Omental fat pad (tissue), 3 donors: ENCODE measurements at regions not wholly inside any gene's neighbourhood (a gene's known extent, or its start where the extent isn't known, plus 50 kb on each side); places are given as distances from the start of the nearest gene placed in this dataset.

Experiments used
- ATAC-seq: fragments of 150-250 bp; one replicate; pipeline ENCODE4 v1.9.1; 2016; ENCODE audit warnings: mild to moderate bottlenecking, moderate library complexity; ENCODE audit not compliant: low FRiP score
- DNase-seq: peaks from one replicate; pipeline ENCODE4 v3.0.0-alpha.2; 2019; ENCODE audit warnings: low spot score
- CTCF ChIP-seq, 3 donors: fragments of 450-650 bp; IDR thresholded peaks; one replicate each; pipeline ENCODE4 v1.5.1; 2016 to 2017; ENCODE audit warnings: antibody characterized with exemption in 3 of 3, mild to moderate bottlenecking in 3 of 3, moderate library complexity in 2 of 3

- TF ChIP-seq CTCF (IDR thresholded peaks at IDR 0.05) = no peak
- ATAC-seq (no peak), DNase-seq (no peak)
Measured at GRCh38 chr2:198401644-198402043, 597.3 kb downstream of the PLCL1 start.

DNA sequence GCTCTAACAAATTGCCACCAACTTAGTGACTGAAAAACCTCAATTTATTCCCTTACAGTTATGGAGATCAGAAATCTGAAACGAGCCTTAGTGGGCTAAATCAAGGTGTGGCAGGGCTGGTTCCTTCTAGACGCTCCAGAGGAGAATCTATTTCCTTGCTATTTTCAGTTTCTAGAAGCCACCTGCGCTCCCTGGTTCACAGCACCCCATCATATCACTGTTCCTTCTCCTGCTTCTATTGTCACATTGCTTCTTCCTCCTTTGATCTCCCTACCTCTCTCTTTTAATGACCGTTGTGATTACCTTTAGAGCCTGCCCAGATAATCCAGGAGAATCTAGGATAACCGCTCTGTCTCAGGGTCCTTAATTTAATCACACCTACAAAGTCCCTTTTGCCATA, 596.6 kb downstream of the PLCL1 start:
- ATAC-seq = no peak
- TF ChIP-seq CTCF (IDR thresholded peaks at IDR 0.05) = no peak
- no peak for DNase-seq

DNA sequence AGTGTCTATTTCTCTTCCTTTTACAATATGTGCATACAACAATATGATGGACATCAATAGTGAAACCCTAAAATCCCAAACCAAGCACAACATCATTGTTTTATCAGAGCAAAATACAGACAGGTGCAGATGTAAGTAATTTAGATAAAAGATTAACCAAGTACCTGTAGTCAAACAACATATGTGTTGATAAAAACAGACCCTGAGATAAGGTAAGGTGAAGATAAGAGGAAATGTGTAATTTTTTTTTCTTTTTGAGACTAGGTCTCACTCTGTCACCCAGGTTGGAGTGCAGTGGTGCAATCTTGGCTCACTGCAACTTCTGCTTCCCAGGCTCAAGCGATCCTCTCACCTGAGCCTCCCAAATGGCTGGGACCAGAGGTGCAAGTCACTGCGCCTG, 589.8 kb downstream of the PLCL1 start:
- no peak for ATAC-seq
- TF ChIP-seq CTCF (IDR thresholded peaks at IDR 0.05) = no peak
- no peak for DNase-seq

DNA sequence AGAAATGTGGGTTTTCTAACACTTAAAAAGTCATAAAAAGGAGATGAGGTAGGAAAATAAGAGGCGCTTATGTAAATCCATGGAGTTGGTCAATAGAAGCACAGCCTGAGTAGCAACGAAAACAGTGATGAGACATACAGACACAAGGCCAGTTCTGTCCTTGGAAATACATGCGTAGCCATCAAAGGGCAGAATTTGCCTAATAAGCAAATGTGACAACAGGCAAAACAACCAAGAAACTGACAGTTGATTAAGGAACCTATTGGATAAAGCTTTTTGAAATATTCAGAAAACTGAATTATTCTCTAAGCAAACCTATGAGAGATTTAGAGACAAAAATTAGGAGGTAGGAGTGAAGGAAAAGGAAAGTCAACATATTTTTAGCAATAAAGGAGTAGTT, 586.3 kb downstream of the PLCL1 start:
- no peak for ATAC-seq

GRCh38 chr2:198387677-198388076, 583.3 kb downstream of the PLCL1 start:
- DNase-seq (no peak), ATAC-seq (no peak)
- TF ChIP-seq CTCF (IDR thresholded peaks at IDR 0.05) = no peak

More for the DNA sequence above, 586.3 kb downstream of the PLCL1 start:
- no peak for DNase-seq
- TF ChIP-seq CTCF (IDR thresholded peaks at IDR 0.05) = no peak

- TF ChIP-seq CTCF (IDR thresholded peaks at IDR 0.05) = no peak
- DNase-seq (no peak), ATAC-seq (no peak)
Measured at GRCh38 chr2:198385856-198386255, 581.5 kb downstream of the PLCL1 start.

GRCh38 chr2:198385326-198385725, 580.9 kb downstream of the PLCL1 start:
- TF ChIP-seq CTCF (IDR thresholded peaks at IDR 0.05) = no peak
- DNase-seq = no peak
- ATAC-seq = no peak
